Prostate gland (tissue), 2 donors: ENCODE measurements at regions not wholly inside any gene's neighbourhood (a gene's known extent, or its start where the extent isn't known, plus 50 kb on each side); places are given as distances from the start of the nearest gene placed in this dataset.

Source experiments
- CTCF ChIP-seq, 4 experiments: fragments of 200-600 bp in 2 of 4; fragments of 450-650 bp in 2 of 4; sonication (generic) in 2 of 4; IDR thresholded peaks; 1 replicate in 3 of 4; 2 replicates in 1 of 4; pipeline ENCODE4 v1.5.1; 2016 to 2019; ENCODE audit warnings: antibody characterized with exemption in 4 of 4, mild to moderate bottlenecking in 2 of 4, moderate library complexity in 2 of 4
- POLR2A ChIP-seq: fragments of 450-650 bp; IDR thresholded peaks from one replicate; pipeline ENCODE4 v1.6.1; 2016; ENCODE audit warnings: antibody characterized with exemption, mild to moderate bottlenecking
- POLR2AphosphoS5 ChIP-seq: sonication (generic); formaldehyde crosslinking; IDR thresholded peaks from one replicate; pipeline ENCODE4 v1.6.1; 2017; ENCODE audit warnings: antibody characterized with exemption

- no peak for TF ChIP-seq CTCF (IDR thresholded peaks at IDR 0.05)
- no peak for TF ChIP-seq POLR2AphosphoS5
- TF ChIP-seq POLR2A = no peak
These were observed 96.5 kb downstream of the ERMARD start for GRCh38 chr6:169847901-169848311.
